ENCODE measurements at regions not wholly inside any gene's neighbourhood (a gene's known extent, or its start where the extent isn't known, plus 50 kb on each side); places are given as distances from the start of the nearest gene placed in this dataset.
"Not testable (repeated sequence)": the region's sequence is repeated elsewhere in the genome, so short reads cannot be mapped to it uniquely, and the experiment has no call there.

DNA sequence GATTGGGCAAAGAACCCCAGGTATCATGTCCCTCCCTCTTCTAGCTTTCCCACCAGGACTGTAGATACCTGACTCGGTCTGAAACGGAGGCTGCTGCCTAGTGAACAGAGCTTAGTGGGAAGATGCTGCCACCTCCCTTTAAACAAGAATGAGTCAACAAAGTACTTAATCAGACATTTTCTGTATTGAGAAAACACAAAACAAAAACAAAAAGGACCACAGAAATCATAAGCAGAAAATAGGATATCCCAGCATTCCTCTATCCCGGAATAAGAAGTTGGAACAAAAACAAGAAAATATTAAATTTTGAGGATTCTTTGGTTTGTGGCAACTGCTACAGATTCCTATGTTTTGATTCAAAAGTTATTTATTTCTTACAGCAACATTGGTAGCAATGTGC is 51.7 kb upstream of the COL8A1 start:
- no peak for DNase-seq (ENCODE audit: low spot score)
- in situ Hi-C loops (cut with HindIII; ENCODE audit: low sequenced_read_pairs) = no loop called here

DNA sequence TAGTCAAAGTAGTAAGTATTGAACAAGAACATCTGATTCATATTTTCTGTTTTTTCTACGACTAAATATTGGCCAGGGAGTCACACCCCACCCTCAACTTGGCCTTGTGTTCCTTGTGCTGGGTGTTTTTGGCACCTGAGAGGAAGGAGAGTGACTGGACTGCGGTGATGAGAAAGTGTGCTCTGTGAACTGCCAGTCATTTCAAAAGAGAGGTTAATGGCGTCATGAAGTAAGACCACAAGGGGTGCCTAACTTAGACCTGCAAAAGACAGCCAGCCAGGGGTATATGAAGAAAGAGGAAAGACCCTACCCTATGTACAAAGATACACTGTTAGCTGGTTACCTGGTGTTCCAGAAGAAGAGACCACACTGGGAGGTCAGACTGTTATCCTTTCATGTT is 58.4 kb upstream of the COL8A1 start:
- in situ Hi-C loops (cut with HindIII; ENCODE audit: low sequenced_read_pairs) = no loop called here
- DNase-seq (ENCODE audit: low spot score) = no peak

DNA sequence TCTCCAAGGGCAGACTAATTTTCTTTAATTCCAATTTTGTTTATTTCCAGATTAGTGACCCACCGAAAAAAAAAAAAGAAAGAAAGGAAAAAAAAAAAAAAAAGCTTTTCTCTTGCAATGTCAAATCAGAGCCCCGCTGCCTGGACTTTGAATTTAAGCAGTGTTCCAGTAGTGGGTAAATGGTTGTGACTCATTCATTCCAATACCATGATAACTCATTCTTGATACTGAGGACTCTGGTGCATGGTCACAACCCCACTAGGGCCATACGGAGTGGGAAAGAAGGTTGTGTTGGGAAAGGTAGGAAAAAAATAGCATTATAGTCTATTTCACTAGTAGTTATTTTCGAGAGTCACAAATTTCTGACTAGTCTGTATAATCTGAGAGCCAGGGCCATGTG is 59.1 kb upstream of the COL8A1 start:
- in situ Hi-C loops (cut with HindIII; ENCODE audit: low sequenced_read_pairs) = no loop called here
- no peak for DNase-seq (ENCODE audit: low spot score)

DNA sequence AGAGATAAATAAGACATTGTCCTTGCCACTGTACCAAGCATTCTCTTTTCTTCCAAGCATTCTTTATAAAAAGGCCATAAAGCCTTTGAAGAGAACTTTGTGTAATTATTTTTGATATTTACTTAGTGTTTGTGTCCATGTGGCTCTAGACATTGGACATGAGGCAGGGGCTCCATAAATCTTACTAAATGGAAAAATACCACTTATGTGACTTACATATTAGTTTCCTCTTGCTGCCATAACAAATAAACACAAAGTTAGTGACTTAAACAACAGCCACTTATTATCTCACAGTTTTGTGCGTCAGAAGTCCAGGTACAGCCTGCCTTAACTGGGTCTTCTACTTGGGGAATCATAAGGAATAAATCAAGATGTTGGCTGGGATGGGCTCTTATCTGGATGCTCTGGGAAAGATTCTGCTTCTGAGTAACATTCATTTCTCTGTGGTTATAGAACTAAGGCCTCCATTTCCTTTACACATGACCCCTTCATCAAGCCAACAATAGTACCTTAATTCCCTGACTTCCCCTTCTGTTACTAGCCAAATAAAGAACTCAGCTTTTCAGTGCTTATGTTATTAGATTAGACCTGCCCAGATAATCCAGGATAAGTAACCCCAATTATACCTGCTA is 59.9 kb upstream of the COL8A1 start:
- in situ Hi-C loops (cut with HindIII; ENCODE audit: low sequenced_read_pairs) = no loop called here
- no peak for DNase-seq (ENCODE audit: low spot score)

DNA sequence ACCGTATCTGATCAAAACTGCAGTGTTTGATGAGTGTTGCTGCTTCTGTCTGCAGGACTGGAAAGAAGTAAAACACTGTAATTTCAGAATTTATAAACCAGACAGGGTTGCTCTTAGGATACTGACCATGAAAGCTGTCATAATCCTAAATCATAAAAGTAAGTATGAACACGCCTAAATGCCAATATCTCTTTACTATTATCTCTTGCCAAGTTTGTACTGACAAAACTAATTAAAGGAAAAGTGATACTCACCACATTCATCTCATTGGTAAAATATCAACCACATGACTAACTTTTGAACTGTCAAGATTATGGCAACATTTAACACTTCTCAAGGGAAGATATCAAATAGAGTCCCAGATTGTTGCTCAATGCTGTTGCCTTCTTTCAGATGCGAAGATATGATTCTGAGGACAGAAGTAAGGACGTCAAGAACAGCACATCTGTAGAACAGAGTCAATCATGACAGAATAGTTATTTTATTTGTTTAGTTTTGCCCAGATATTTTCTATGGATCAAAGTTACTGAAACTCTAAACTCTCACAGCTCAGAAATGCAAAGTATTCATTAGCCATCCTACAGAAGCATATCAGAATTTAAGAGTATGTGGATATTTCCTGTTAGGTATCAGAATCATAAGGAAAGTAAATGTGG is 61.4 kb upstream of the COL8A1 start:
- no peak for DNase-seq (ENCODE audit: low spot score)
- in situ Hi-C loops (cut with HindIII; ENCODE audit: low sequenced_read_pairs) = no loop called here

DNA sequence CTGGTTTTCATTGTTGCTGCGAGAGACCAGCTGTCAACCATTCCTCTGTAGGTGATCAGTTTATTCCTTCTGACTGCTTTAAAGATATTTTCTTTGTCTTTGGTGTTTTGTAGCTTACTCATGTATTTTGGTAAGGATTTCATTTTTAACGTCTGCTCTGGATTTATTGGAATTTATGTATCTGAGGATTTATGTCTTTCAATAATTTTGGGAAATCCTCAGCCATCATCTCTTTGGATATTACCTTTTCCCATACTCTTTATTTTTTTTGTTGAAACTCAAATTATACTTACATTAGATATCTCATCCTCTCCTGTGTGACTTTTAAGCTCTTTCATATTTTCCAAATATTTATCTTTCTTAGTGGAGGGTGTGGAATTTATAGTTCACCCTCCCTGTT is 62.7 kb upstream of the COL8A1 start:
- no peak for DNase-seq (ENCODE audit: low spot score)
- in situ Hi-C loops (cut with HindIII; ENCODE audit: low sequenced_read_pairs) = no loop called here

DNA sequence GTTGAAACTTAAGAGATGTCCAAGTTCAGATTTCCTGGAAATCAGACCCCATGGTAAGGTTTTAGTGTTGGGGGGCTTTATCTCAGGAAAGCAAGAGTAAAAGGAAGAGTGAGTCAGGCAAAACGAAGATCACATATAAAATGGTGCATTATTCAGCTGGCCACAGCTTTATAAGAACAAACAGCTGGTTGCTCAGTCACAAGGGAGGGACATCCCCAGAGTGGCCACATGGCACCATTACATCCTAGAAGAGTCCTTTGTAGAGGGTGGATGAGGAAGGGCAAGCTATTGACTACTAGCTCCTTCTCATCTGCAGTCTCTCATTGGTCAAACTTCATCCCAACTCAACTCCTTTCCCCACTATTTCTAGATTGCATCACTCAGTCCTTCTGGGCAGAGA is 68.3 kb upstream of the COL8A1 start:
- in situ Hi-C loops (cut with HindIII; ENCODE audit: low sequenced_read_pairs) = no loop called here
- no peak for DNase-seq (ENCODE audit: low spot score)

DNA sequence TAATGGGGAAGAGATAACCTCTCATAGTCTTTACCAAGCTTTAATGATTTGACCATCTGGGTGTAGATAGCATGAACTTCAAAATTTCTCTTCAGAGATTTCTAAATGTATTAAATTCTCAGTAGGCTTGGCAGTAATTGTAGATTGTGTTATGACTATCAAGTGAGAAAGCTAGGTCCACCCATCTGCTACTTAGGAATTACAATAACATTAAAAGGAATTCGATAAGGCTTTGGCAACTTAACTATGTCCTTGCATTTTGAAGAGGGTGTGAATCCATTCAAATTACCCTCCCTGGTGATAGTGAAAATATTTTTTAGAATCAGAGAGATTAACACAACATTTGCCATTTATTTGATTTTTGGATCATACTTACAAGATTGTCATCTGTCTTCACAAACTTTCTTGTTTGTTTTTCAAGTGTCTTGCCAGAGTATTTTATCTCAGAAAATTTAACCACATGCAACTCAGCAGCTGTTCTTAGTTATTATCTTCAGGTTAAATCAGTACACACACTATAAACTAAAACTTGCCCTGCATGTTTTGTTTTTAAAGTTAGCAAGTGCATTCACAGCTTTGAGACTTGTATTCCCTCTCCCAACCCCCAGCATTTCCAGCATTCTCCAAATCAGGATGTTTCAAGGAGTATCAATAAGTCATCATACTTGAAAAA is 69.6 kb upstream of the COL8A1 start:
- DNase-seq (ENCODE audit: low spot score) = no peak
- in situ Hi-C loops (cut with HindIII; ENCODE audit: low sequenced_read_pairs) = no loop called here

DNA sequence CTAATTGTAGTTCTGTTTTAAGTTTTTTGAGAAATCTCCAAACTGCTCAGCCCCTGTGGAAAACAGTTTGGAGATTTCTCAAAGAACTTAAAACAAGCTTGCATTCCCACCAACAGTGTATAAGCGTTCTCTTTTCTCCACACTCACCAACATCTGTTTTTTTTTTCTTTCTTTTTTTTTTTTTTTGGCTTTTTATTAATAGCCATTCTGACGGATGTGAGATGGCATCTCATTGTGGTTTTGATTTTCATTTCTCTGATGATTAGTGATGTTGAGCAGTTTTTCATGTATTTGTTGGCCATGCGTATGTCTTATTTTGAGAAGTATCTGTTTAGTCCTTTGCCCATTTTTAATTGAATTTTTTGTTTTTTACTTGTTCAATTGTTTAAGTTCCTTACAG is 73.1 kb upstream of the COL8A1 start:
- in situ Hi-C loops (cut with HindIII; ENCODE audit: low sequenced_read_pairs) = no loop called here
- no peak for DNase-seq (ENCODE audit: low spot score)

DNA sequence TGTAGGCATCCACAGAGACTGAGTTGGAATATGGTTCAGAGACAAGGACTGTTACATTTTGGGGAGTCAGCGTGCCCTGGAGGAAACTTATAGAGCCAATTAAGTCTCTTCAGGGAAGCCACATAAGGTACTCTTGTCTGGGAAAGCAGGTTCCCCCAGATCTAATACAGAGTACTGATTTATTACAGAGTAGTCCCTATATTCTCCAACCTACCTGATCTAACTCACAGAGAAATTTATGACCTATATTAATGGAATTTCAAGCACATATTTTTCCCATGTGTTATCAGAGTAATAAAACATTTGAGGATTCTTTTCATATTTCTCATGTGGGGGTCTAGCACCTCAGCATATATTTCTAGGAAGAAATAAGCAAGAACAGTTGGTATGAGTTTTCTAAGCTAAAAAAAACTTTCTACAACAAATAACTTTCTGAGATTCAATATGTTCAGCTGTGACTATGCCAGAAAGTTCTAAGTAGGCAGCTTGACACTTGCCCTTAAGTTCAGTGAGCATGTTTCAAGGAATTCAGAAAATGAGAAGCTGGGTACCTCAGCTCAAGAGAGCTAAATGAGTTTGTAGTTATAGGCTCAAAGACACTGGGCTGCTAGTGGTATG is 75.3 kb upstream of the COL8A1 start:
- DNase-seq (ENCODE audit: low spot score) = no peak
- in situ Hi-C loops (cut with HindIII; ENCODE audit: low sequenced_read_pairs) = no loop called here

DNA sequence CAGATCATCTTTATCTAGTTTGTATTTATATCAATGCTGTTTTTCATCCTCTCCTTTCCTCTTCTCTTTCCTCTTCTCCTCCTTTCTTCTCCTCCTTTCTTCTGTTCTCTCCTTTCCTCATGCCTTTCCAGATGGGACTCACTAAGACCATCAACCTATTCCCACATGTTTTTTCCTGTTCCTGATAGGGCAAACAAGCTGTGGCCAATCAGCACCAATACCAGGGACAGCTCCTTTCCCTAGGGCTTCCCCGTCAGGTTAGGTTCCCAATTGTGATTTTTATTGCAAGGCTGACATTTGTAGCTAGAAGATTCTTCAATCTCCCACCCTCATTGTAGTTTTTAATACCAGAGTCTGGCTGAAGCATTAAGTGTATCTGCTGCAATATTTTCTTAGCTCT is 76.3 kb upstream of the COL8A1 start:
- in situ Hi-C loops (cut with HindIII; ENCODE audit: low sequenced_read_pairs) = no loop called here
- no peak for DNase-seq (ENCODE audit: low spot score)

DNA sequence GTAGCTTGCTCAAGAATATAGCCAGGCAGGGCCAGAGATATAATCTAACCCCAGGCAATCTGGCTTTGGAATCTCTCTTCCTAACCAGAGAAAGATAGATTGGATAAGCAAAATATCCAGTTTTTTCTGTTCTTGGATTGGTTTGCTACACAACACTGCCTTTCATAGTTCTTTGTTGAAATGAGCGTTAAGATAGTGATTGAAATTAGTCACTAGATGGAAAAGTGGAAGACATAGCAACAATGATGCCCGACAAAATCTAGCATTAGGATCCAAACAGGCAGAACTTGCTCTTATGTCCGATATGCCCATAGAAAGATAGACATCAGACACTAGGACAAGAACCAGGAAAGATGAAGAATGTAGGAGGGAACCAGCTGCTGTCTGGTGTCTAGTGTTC is 77.3 kb upstream of the COL8A1 start:
- DNase-seq (ENCODE audit: low spot score) = no peak
- in situ Hi-C loops (cut with HindIII; ENCODE audit: low sequenced_read_pairs) = no loop called here

DNA sequence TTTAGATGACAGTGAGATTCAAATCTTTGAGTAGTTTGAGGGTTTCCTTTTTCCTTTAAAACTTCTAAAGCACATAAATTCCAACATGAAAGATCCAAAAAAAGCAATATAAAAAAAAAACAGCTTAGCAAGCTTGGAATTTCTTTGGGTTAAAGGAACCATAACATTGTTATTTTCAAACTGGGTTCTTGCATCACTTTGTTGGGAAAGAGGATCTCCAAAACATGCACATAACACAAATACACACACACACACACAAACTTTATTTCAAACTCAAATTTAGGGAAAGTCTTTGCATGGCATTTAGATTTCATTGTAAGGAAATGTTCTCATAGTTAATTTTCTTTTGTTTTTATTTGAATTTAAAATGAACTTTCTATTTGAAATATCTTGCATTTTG is 79.2 kb upstream of the COL8A1 start:
- in situ Hi-C loops (cut with HindIII; ENCODE audit: low sequenced_read_pairs) = no loop called here
- DNase-seq (ENCODE audit: low spot score) = no peak

DNA sequence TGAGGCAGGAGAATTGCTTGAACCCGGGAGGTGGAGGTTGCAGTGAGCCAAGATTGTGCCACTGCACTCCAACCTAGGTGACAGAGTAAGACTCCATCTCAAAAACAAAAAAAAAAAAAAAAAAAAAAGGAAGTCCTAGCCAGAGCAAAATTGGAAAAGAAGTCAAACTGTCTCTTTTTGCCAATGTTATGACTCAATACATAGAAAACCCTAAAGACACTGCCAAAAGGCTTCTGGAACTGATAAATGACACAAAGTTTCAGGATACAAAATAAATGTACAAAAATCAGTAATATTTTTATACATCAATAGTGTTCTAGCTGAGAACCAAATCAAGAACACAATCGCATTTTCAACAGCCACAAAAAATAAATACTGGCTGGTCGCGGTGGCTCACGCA is 82.5 kb upstream of the COL8A1 start:
- in situ Hi-C loops (cut with HindIII; ENCODE audit: low sequenced_read_pairs); DNase-seq (ENCODE audit: low spot score): not testable (repeated sequence)

DNA sequence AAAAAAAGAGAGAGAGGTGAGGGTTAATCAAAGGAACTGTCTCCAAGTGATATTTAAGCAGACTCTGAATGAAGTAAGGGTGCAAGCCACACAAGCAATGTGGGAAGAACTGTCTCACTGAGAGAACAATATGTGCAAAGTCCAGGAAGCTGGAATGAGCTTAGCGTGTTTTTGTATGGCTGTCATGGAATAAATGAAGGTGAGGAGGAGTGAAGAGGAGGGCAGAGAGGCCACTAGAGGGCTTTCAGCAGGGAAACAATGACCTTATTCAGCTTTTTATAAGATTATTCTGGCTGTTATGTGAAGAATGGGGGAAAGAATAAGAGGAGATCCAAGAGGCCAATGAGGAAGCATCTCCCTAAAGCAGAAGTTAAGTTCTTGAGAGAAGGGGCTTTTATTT is 86.9 kb upstream of the COL8A1 start:
- in situ Hi-C loops (cut with HindIII; ENCODE audit: low sequenced_read_pairs) = no loop called here
- no peak for DNase-seq (ENCODE audit: low spot score)

DNA sequence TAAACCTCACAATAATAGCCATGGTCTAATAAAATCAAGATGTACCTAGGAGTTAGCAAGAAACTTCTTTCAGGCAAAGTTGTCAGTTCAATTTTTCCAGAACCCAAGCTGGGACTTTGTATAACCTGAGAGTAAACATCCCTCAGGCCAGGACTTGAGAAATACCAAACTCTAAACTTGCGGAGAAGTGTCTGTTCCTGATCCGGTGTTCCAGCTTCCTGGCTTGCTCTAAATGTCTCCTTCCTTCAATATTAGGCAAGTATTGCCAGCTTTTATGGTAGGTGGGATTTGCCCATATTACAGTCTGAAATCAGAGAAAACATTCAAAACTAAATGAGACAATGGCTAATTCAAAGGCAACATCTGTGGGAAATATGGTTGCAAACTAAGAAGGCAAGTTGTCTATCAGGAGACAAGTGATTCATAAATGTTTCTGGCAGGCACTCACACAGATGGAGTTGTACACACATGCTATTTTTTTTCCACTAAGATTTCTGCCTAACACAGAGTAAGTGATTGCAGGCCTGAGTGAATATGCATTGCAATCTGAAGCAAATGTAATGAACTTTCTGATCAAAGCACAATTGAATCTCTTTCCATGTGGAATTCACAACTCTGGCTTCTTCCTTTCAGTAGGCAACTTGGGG is 88.3 kb upstream of the COL8A1 start:
- in situ Hi-C loops (cut with HindIII; ENCODE audit: low sequenced_read_pairs) = no loop called here
- no peak for DNase-seq (ENCODE audit: low spot score)

DNA sequence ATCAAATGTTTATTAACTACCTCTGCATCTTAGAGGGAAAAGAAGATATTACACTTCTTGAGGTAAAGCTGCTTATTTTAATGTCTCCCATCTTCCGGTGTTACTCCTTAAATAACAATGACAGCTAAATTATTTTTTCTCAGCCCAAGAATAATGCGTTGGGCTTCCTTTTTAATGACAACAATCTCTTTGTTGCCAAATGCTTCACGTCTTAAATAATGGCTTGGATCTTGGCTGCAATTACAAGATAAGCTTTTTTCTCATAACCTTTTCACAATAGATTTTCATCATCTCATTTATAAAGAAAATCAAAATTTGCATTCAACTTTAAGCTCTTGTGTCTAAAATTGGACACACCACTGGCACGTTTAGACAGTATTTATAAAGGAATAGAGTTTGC is 89.2 kb upstream of the COL8A1 start:
- in situ Hi-C loops (cut with HindIII; ENCODE audit: low sequenced_read_pairs) = no loop called here
- no peak for DNase-seq (ENCODE audit: low spot score)

DNA sequence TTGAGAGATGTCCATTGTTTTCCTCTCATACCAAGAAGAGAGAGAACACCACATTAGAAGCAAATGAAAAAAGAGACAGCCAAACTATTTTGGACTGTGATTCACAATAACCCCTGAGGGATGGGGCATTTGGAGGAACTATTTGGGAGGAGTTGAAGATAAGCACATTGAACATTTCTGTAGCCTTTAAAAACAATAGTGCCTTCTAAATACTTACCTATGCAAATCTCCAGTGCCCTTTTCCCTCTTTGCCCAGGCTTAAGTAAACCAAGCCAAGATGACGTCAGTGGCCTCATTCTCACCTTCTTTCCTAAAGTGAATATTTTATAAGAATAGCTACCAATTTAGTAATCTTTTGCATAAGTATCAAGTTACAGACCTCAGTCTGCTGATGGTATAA is 89.7 kb upstream of the COL8A1 start:
- DNase-seq (ENCODE audit: low spot score) = no peak
- in situ Hi-C loops (cut with HindIII; ENCODE audit: low sequenced_read_pairs) = no loop called here

DNA sequence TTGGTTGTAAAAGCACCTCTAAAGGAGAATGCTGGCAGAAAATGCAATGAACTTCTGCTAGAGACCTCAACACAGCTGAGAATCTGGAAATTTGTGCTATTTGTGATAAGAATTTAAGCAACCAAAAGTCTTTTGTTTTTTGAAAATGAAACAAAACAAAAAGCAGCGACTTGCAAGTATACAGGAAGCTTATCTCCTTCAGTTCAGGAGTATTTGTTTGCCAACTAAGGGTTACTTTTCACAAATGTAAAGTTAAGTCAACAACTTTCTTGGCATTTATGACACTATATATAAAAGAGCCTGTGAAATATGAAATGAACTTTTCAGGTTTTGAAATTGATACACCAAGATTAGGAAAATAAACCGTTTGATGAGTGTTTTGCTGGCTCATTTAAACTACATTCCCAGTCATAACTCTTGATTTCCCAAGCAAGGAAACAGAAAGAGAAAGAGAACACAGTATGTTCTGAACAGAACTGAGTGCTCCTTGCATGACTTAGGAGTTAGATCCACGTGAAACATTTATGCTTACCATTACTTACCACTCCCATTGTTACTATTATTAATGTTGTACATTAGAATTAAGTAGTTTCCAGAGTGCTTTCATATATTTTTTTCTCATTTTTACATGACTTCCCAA is 92.3 kb upstream of the COL8A1 start:
- in situ Hi-C loops (cut with HindIII; ENCODE audit: low sequenced_read_pairs) = no loop called here
- DNase-seq (ENCODE audit: low spot score) = no peak

All from G401 (cell line).